Endothelial cell of umbilical vein (primary cell): ENCODE measurements at regions not wholly inside any gene's neighbourhood (a gene's known extent, or its start where the extent isn't known, plus 50 kb on each side); places are given as distances from the start of the nearest gene placed in this dataset.

ENCODE experiments used
- CTCF ChIP-seq, 2 donors: IDR thresholded peaks; 1 replicate in 1 of 2; 2 replicates in 1 of 2; pipeline ENCODE4 v1.5.1; 2011; ENCODE audit warnings: low read length in 2 of 2, mild to moderate bottlenecking in 2 of 2, moderate library complexity in 2 of 2, control low read depth in 1 of 2, inconsistent platforms in 1 of 2, low read depth in 1 of 2; ENCODE audit not compliant: insufficient read depth in 1 of 2; ENCODE audit errors: extremely low read depth in 1 of 2
- MAX ChIP-seq: IDR thresholded peaks from 2 replicates; pipeline ENCODE4 v1.6.1; 2011; ENCODE audit not compliant: insufficient read depth, insufficient read length
- POLR2A ChIP-seq: IDR thresholded peaks from 2 replicates; pipeline ENCODE4 v1.6.1; 2012; ENCODE audit warnings: low read depth, mild to moderate bottlenecking, control low read depth, low read length

GRCh38 chr12:71024281-71024680 lies 103.7 kb upstream of the PTPRR start:
- no peak for TF ChIP-seq CTCF (IDR thresholded peaks at IDR 0.05; ENCODE audit: extremely low read depth in 1 of 2, insufficient read depth in 1 of 2, low read depth in 1 of 2, low read length in 2 of 2)
- no peak for TF ChIP-seq POLR2A
- no peak for TF ChIP-seq MAX
